CD14-positive monocyte (primary cell): ENCODE measurements at regions not wholly inside any gene's neighbourhood (a gene's known extent, or its start where the extent isn't known, plus 50 kb on each side); places are given as distances from the start of the nearest gene placed in this dataset.

ENCODE experiments used
- DNase-seq, 3 donors: peaks; one replicate each; pipeline ENCODE4 v3.0.0-alpha.2; 2011 to 2022
- H2AFZ ChIP-seq: 2 replicates; pipeline ENCODE4 v1.6.0; 2012; ENCODE audit warnings: mild to moderate bottlenecking, low read depth, low read length, inconsistent platforms; ENCODE audit not compliant: insufficient read depth, poor library complexity, severe bottlenecking
- H3K27ac ChIP-seq, 2 donors: 1 replicate in 1 of 2; 2 replicates in 1 of 2; pipeline ENCODE4 v1.5.1; 2012 to 2013; ENCODE audit warnings: low read length in 2 of 2, control low read depth in 1 of 2, inconsistent platforms in 1 of 2, low read depth in 1 of 2, mild to moderate bottlenecking in 1 of 2
- H3K27me3 ChIP-seq, 2 donors: one replicate each; pipeline versions ENCODE4 v1.6.0 to v1.6.1; 2011 to 2013; ENCODE audit warnings: low read length in 2 of 2; ENCODE audit not compliant: control insufficient read depth in 2 of 2, insufficient read depth in 2 of 2
- H3K36me3 ChIP-seq, 2 donors: replicated peaks in 1 of 2; 1 replicate in 1 of 2; 2 replicates in 1 of 2; pipeline versions ENCODE4 v1.5.1 to v1.6.1; 2012 to 2013; ENCODE audit warnings: low read length in 2 of 2, control low read depth in 1 of 2, inconsistent platforms in 1 of 2, mild to moderate bottlenecking in 1 of 2; ENCODE audit not compliant: insufficient read depth in 2 of 2, control insufficient read depth in 1 of 2
- H3K4me1 ChIP-seq, 2 donors: 1 replicate in 1 of 2; 2 replicates in 1 of 2; pipeline versions ENCODE4 v1.5.1 to v1.6.1; 2012 to 2013; ENCODE audit warnings: low read length in 2 of 2, control low read depth in 1 of 2, inconsistent platforms in 1 of 2, mild to moderate bottlenecking in 1 of 2, moderate library complexity in 1 of 2; ENCODE audit not compliant: insufficient read depth in 2 of 2, control insufficient read depth in 1 of 2
- H3K4me2 ChIP-seq: replicated peaks from 2 replicates; pipeline ENCODE3; 2012; ENCODE audit warnings: low read length, moderate library complexity, mild to moderate bottlenecking; ENCODE audit not compliant: poor library complexity, severe bottlenecking; ENCODE audit errors: extremely low read depth
- H3K4me3 ChIP-seq, 3 experiments: fragments of 200-600 bp in 1 of 3; sonication (generic) in 1 of 3; replicated peaks in 1 of 3; 1 replicate in 2 of 3; 2 replicates in 1 of 3; pipeline ENCODE4 v1.5.1; 2011 to 2013; ENCODE audit warnings: low read length in 3 of 3, mild to moderate bottlenecking in 3 of 3, control low read depth in 2 of 3, low read depth in 2 of 3, inconsistent platforms in 1 of 3, moderate library complexity in 1 of 3
- H3K79me2 ChIP-seq: 2 replicates; pipeline ENCODE4 v1.6.0; 2012; ENCODE audit warnings: mild to moderate bottlenecking, control low read depth, inconsistent platforms, low read length, moderate library complexity; ENCODE audit not compliant: insufficient read depth
- H3K9ac ChIP-seq: 2 replicates; pipeline ENCODE4 v1.6.0; 2017; ENCODE audit warnings: low read length, mild to moderate bottlenecking; ENCODE audit not compliant: insufficient read depth, poor library complexity, severe bottlenecking
- H3K9me3 ChIP-seq, 2 donors: replicated peaks in 1 of 2; 1 replicate in 1 of 2; 2 replicates in 1 of 2; pipeline versions ENCODE4 v1.5.1 to v1.6.1; 2012 to 2013; ENCODE audit warnings: low read length in 2 of 2, control low read depth in 1 of 2; ENCODE audit not compliant: control insufficient read depth in 1 of 2, insufficient read depth in 1 of 2
- H4K20me1 ChIP-seq: 2 replicates; pipeline ENCODE4 v1.6.0; 2012; ENCODE audit warnings: mild to moderate bottlenecking, low read length, control low read depth, moderate library complexity; ENCODE audit not compliant: insufficient read depth
- H3K27ac Mint-ChIP-seq, 7 donors: one replicate each; pipeline ENCODE4 v1.8.0; 2020; ENCODE audit warnings: mild to moderate bottlenecking in 7 of 7, mixed read lengths in 7 of 7, moderate library complexity in 6 of 7, inconsistent platforms in 2 of 7
- H3K27me3 Mint-ChIP-seq, 3 donors: one replicate each; pipeline ENCODE4 v1.8.0; 2021 to 2022; ENCODE audit warnings: low read depth in 3 of 3, mild to moderate bottlenecking in 3 of 3, mixed read lengths in 3 of 3, moderate library complexity in 3 of 3, inconsistent platforms in 1 of 3
- H3K36me3 Mint-ChIP-seq, 2 donors: one replicate each; pipeline ENCODE4 v1.8.0; 2020; ENCODE audit warnings: mixed read lengths in 2 of 2, inconsistent platforms in 1 of 2, mild to moderate bottlenecking in 1 of 2
- H3K4me1 Mint-ChIP-seq: one replicate; pipeline ENCODE4 v1.8.0; 2020; ENCODE audit warnings: mild to moderate bottlenecking, mixed read lengths
- H3K4me3 Mint-ChIP-seq, 2 donors: one replicate each; pipeline ENCODE4 v1.8.0; 2020; ENCODE audit warnings: mild to moderate bottlenecking in 2 of 2, mixed read lengths in 2 of 2, moderate library complexity in 1 of 2
- H3K9me3 Mint-ChIP-seq, 7 donors: one replicate each; pipeline ENCODE4 v1.8.0; 2020 to 2022; ENCODE audit warnings: mixed read lengths in 7 of 7, mild to moderate bottlenecking in 6 of 7, moderate library complexity in 6 of 7, inconsistent platforms in 2 of 7
- CTCF ChIP-seq: fragments of 200-600 bp; IDR thresholded peaks from one replicate; pipeline ENCODE4 v1.8.0; 2022; ENCODE audit warnings: antibody characterized with exemption, mild to moderate bottlenecking
- WGBS: methylation state at CpG from one replicate; pipeline ENCODE4 v1.1.5; 2013; ENCODE audit warnings: missing lambda C conversion rate; ENCODE audit not compliant: insufficient coverage; 5-methylcytosine and 5-hydroxymethylcytosine counted together
- intact Hi-C, 2 donors: fragments of 100-400 bp; cut with micrococcal nuclease; formaldehyde crosslinking; loops; one replicate each; pipeline versions ENCODE4 v1.15.0 to v1.15.1; 2023

DNA sequence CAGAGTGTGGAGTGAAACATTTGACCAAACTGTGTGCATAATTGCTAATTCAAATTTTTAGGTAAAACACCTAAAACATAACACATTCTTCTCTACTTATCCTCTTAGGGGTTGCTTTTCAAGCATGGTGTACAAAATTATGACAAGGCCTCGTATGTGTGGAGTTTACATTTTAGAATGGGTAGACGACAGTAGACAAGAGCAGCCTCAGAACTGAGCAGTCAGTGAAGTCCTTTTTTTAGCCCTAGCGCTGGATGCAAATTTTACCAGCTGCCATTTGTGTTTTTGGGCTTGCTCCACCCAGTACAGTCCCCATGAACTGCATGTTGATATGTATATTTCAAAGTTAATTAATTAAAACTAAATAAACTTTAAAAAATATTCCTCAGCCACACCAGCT, 64.7 kb upstream of the TOP3B start:
- Histone ChIP-seq H3K9ac (no peak overlapping the region), H3K27me3 (peaks cover 4 to 15% of the 10 kb centered on the region in 2 donors), H3K9me3 (no peaks in the 10 kb centered on the region), H3K4me1 (no peaks in the 10 kb centered on the region), H3K4me3 (no peak overlapping the region), H2AFZ (no peak overlapping the region), H3K36me3 (no peaks in the 10 kb centered on the region), H3K4me2 (no peak overlapping the region), H3K27ac (no peak overlapping the region), H3K79me2 (no peaks in the 10 kb centered on the region), H4K20me1 (no peaks in the 10 kb centered on the region)
- DNase-seq: no peak
- Mint-ChIP-seq H3K9me3 (peaks cover 0 to 5% (median 2%) of the 10 kb centered on the region in 7 donors), H3K4me3 (no peak overlapping the region), H3K27me3 (peaks cover 7 to 14% (median 13%) of the 10 kb centered on the region in 3 donors), H3K27ac (no peak overlapping the region), H3K4me1 (no peaks in the 10 kb centered on the region), H3K36me3 (no peaks in the 10 kb centered on the region)
- WGBS: no CpG with 5 or more reads among the region's 3 CpGs
- intact Hi-C loops: no loop called here
- TF ChIP-seq CTCF: no peak

- Mint-ChIP-seq H3K4me1 (no peaks in the 10 kb centered on the region), H3K27me3 (peaks cover 9 to 13% (median 10%) of the 10 kb centered on the region in 3 donors), H3K36me3 (no peaks in the 10 kb centered on the region), H3K9me3 (peaks cover 0 to 3% (median 0%) of the 10 kb centered on the region in 7 donors), H3K4me3 (no peak overlapping the region), H3K27ac (no peak overlapping the region)
- no peaks in the 10 kb centered on the region for H3K4me1 ChIP-seq
- no peak overlapping the region for H3K27ac ChIP-seq
- no peak overlapping the region for H3K4me2 ChIP-seq
- no peak overlapping the region for H2AFZ ChIP-seq
- intact Hi-C loops: no loop called here
- H3K9me3 ChIP-seq: no peaks in the 10 kb centered on the region
- H3K27me3 ChIP-seq: peaks cover 4 to 15% of the 10 kb centered on the region in 2 donors
- TF ChIP-seq CTCF: no peak
- no peak for DNase-seq
- H3K4me3 ChIP-seq: no peak overlapping the region
- H3K9ac ChIP-seq: no peak overlapping the region
- H4K20me1 ChIP-seq: no peaks in the 10 kb centered on the region
- 78% methylated on average over 2 of the region's 3 CpGs for WGBS
- no peaks in the 10 kb centered on the region for H3K36me3 ChIP-seq
- no peaks in the 10 kb centered on the region for H3K79me2 ChIP-seq
These were observed 63.8 kb upstream of the TOP3B start for GRCh38 chr22:22046370-22046769.
